Posterior cingulate gyrus (tissue), 11 donors: ENCODE measurements at regions not wholly inside any gene's neighbourhood (a gene's known extent, or its start where the extent isn't known, plus 50 kb on each side); places are given as distances from the start of the nearest gene placed in this dataset.
"Not testable (repeated sequence)": the region's sequence is repeated elsewhere in the genome, so short reads cannot be mapped to it uniquely, and the experiment has no call there.

Experiments
- DNase-seq, 10 donors: peaks; one replicate each; pipeline versions ENCODE4 v3.0.0 to v3.0.0-alpha.2; 2020 to 2021; ENCODE audit warnings: mixed read lengths in 3 of 10
- intact Hi-C: fragments of 100-400 bp; cut with DNase I; formaldehyde crosslinking; loops from one replicate; pipeline ENCODE4 v1.15.1; 2023

- intact Hi-C loops, result no loop called here
Observed at GRCh38 chr3:22819209-22819608, 383.9 kb upstream of the UBE2E2 start.

GRCh38 chr3:22835041-22835440 lies 368.1 kb upstream of the UBE2E2 start:
- DNase-seq, result no peak
- intact Hi-C loops, result no loop called here

More at GRCh38 chr3:22819209-22819608, 383.9 kb upstream of the UBE2E2 start:
- peak in 1 of 10 donors; percentile 57 for DNase-seq

GRCh38 chr3:22836131-22836530 lies 367.0 kb upstream of the UBE2E2 start:
- no peak for DNase-seq
- intact Hi-C loops, result no loop called here

GRCh38 chr3:22843854-22844253 lies 359.3 kb upstream of the UBE2E2 start:
- DNase-seq, result no peak
- intact Hi-C loops, result no loop called here

- no peak for DNase-seq
Observed at GRCh38 chr3:22846566-22846965, 356.6 kb upstream of the UBE2E2 start.

GRCh38 chr3:22849583-22849982 lies 353.5 kb upstream of the UBE2E2 start:
- DNase-seq, intact Hi-C loops: not testable (repeated sequence)

More at GRCh38 chr3:22846566-22846965, 356.6 kb upstream of the UBE2E2 start:
- intact Hi-C loops, result no loop called here

- no peak for DNase-seq
- intact Hi-C loops, result no loop called here
Observed at GRCh38 chr3:22856811-22857210, 346.3 kb upstream of the UBE2E2 start.

- no peak for DNase-seq
- intact Hi-C loops, result no loop called here
Observed at GRCh38 chr3:22858486-22858885, 344.6 kb upstream of the UBE2E2 start.

- intact Hi-C loops, result no loop called here
- DNase-seq, result no peak
Observed at GRCh38 chr3:22859618-22860017, 343.5 kb upstream of the UBE2E2 start.

GRCh38 chr3:22861426-22861825 lies 341.7 kb upstream of the UBE2E2 start:
- intact Hi-C loops, result no loop called here

GRCh38 chr3:22862111-22862510 lies 341.0 kb upstream of the UBE2E2 start:
- intact Hi-C loops, result no loop called here
- DNase-seq, result no peak

More at GRCh38 chr3:22861426-22861825, 341.7 kb upstream of the UBE2E2 start:
- DNase-seq, result no peak

- intact Hi-C loops, DNase-seq: not testable (repeated sequence)
Observed at GRCh38 chr3:22882834-22883233, 320.3 kb upstream of the UBE2E2 start.

- intact Hi-C loops, result no loop called here
- DNase-seq, result no peak
Observed at GRCh38 chr3:22885039-22885438, 318.1 kb upstream of the UBE2E2 start.

GRCh38 chr3:22885574-22886341 lies 317.4 kb upstream of the UBE2E2 start:
- DNase-seq, result no peak
- intact Hi-C loops, result no loop called here

- intact Hi-C loops, result no loop called here
- DNase-seq, result peak in 8 of 10 donors; percentile 11 to 89 (median 28)
Observed at GRCh38 chr3:22886439-22887068, 316.6 kb upstream of the UBE2E2 start.

GRCh38 chr3:22887664-22888291 lies 315.3 kb upstream of the UBE2E2 start:
- DNase-seq, result peak in 2 of 10 donors; percentile 7 to 75

GRCh38 chr3:22893101-22893500 lies 310.0 kb upstream of the UBE2E2 start:
- intact Hi-C loops, result no loop called here

More at GRCh38 chr3:22887664-22888291, 315.3 kb upstream of the UBE2E2 start:
- intact Hi-C loops, result loop anchor here (2.0 kb wide), 1 partner anchor 323 kb away; no protein-coding TSS in a partner anchor

GRCh38 chr3:22893644-22894325 lies 309.3 kb upstream of the UBE2E2 start:
- no peak for DNase-seq
- intact Hi-C loops, result no loop called here

More at GRCh38 chr3:22893101-22893500, 310.0 kb upstream of the UBE2E2 start:
- DNase-seq, result no peak

- intact Hi-C loops, result no loop called here
- no peak for DNase-seq
Observed at GRCh38 chr3:22894865-22895264, 308.3 kb upstream of the UBE2E2 start.

- DNase-seq, result no peak
- intact Hi-C loops, result no loop called here
Observed at GRCh38 chr3:22895671-22896070, 307.5 kb upstream of the UBE2E2 start.

GRCh38 chr3:22898558-22898957 lies 304.6 kb upstream of the UBE2E2 start:
- no peak for DNase-seq
- intact Hi-C loops, result no loop called here
